ENCODE measurements at regions not wholly inside any gene's neighbourhood (a gene's known extent, or its start where the extent isn't known, plus 50 kb on each side); places are given as distances from the start of the nearest gene placed in this dataset.

- H3F3A ChIP-seq (ENCODE audit: insufficient read depth, low read length), result no peaks in the 10 kb centered on the region
- no peaks in the 10 kb centered on the region for H3K4me1 ChIP-seq (ENCODE audit: insufficient read depth, low read length, severe bottlenecking)
- no peak overlapping the region for H3K4me3 ChIP-seq (ENCODE audit: low read depth, low read length, poor library complexity, severe bottlenecking)
- H2AFZ ChIP-seq (ENCODE audit: low read length), result no peak overlapping the region
- no peaks in the 10 kb centered on the region for H3K9me2 ChIP-seq (ENCODE audit: low read depth, low read length)
- no peak for TF ChIP-seq EZH2 (IDR thresholded peaks at IDR 0.05; ENCODE audit: borderline replicate concordance, low read length)
- TF ChIP-seq CTCF (IDR thresholded peaks at IDR 0.05; ENCODE audit: low read length), result no peak
- H3K9ac ChIP-seq (ENCODE audit: low read length), result no peak overlapping the region
- no peaks in the 10 kb centered on the region for H4K20me1 ChIP-seq (ENCODE audit: insufficient read depth, low read length)
- no peaks in the 10 kb centered on the region for H3K27me3 ChIP-seq (ENCODE audit: insufficient read depth, low read length)
- H3K79me2 ChIP-seq (ENCODE audit: insufficient read depth, low read length), result no peaks in the 10 kb centered on the region
- H3K27ac ChIP-seq (ENCODE audit: low read depth, low read length, poor library complexity, severe bottlenecking), result no peak overlapping the region
- H3K9me3 ChIP-seq (ENCODE audit: low read length), result no peaks in the 10 kb centered on the region
- no peak overlapping the region for H3K4me2 ChIP-seq (ENCODE audit: low read length)
- H3K36me3 ChIP-seq (ENCODE audit: insufficient read depth, low read length), result no peaks in the 10 kb centered on the region
Measured at GRCh38 chr10:78338717-78339116, 305.1 kb downstream of the RPS24 start.

DNA sequence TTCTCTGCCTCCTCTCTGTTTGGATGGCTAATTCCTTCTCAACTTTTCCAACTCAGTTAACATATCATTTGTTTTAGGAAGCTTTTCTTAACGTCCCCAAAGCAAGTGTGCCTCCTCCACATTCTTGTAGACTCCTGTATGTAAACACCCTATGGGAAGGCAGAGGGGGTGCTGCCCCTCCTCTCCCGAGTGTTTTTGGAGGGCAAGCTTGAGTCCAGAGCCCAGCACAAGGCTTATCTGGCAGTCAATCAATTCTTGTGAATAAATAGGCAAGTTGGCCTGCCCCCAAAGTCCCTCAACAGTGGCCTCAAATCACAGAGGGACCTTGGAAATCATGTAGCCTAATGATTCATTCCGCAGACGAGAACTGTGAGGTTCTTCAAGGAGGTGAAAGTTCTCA is 305.6 kb downstream of the RPS24 start:
- no peaks in the 10 kb centered on the region for H3K9me3 ChIP-seq (ENCODE audit: low read length)
- no peaks in the 10 kb centered on the region for H3K4me1 ChIP-seq (ENCODE audit: insufficient read depth, low read length, severe bottlenecking)
- H3K9ac ChIP-seq (ENCODE audit: low read length), result no peak overlapping the region
- no peak overlapping the region for H2AFZ ChIP-seq (ENCODE audit: low read length)
- H3K27ac ChIP-seq (ENCODE audit: low read depth, low read length, poor library complexity, severe bottlenecking), result no peak overlapping the region
- H3K36me3 ChIP-seq (ENCODE audit: insufficient read depth, low read length), result no peaks in the 10 kb centered on the region
- H3K9me2 ChIP-seq (ENCODE audit: low read depth, low read length), result no peaks in the 10 kb centered on the region
- TF ChIP-seq CTCF (IDR thresholded peaks at IDR 0.05; ENCODE audit: low read length) (no peak), EZH2 (IDR thresholded peaks at IDR 0.05; ENCODE audit: borderline replicate concordance, low read length) (no peak)
- H3K27me3 ChIP-seq (ENCODE audit: insufficient read depth, low read length), result no peaks in the 10 kb centered on the region
- H4K20me1 ChIP-seq (ENCODE audit: insufficient read depth, low read length), result no peaks in the 10 kb centered on the region
- no peak overlapping the region for H3K4me2 ChIP-seq (ENCODE audit: low read length)
- H3K4me3 ChIP-seq (ENCODE audit: low read depth, low read length, poor library complexity, severe bottlenecking), result no peak overlapping the region
- no peaks in the 10 kb centered on the region for H3F3A ChIP-seq (ENCODE audit: insufficient read depth, low read length)
- H3K79me2 ChIP-seq (ENCODE audit: insufficient read depth, low read length), result no peaks in the 10 kb centered on the region

DNA sequence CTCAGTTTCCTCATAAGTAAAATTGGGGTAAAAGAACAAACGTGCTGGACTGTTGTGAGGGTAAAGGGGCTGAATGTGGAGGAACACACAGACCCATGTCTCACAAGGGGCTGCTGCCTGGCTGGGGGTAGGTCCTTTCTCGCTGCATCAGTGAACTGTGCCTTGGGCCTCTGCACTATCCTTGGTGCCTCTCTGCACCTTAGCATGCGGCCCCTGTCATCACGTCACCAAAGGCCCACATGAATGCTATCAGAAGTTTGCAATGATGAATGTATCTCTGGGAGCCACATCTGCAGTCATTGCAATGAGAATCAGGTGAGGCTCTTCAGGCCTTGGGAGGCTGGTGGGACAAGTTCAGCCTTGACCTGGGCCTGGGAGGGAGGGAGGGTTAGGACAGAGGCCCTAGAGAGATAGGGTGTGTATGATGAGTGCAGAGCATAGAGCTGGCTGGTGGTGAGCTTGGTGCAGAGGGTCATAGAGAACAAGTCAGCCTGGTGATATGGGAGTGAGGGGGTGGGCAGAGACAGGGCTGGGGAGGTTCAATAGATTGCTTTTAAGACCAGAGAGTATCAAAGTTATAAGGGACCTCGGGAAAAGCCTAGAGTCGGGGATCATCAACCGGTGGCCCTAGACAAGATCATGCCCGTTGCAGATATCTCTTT is 308.4 kb downstream of the RPS24 start:
- Histone ChIP-seq H3K9ac (ENCODE audit: low read length) (no peak overlapping the region), H3K4me1 (ENCODE audit: insufficient read depth, low read length, severe bottlenecking) (no peaks in the 10 kb centered on the region), H3K4me3 (ENCODE audit: low read depth, low read length, poor library complexity, severe bottlenecking) (no peak overlapping the region), H4K20me1 (ENCODE audit: insufficient read depth, low read length) (no peaks in the 10 kb centered on the region), H3K27ac (ENCODE audit: low read depth, low read length, poor library complexity, severe bottlenecking) (no peak overlapping the region), H2AFZ (ENCODE audit: low read length) (no peak overlapping the region), H3F3A (ENCODE audit: insufficient read depth, low read length) (no peaks in the 10 kb centered on the region), H3K36me3 (ENCODE audit: insufficient read depth, low read length) (no peaks in the 10 kb centered on the region), H3K79me2 (ENCODE audit: insufficient read depth, low read length) (no peaks in the 10 kb centered on the region), H3K9me2 (ENCODE audit: low read depth, low read length) (no peaks in the 10 kb centered on the region), H3K9me3 (ENCODE audit: low read length) (no peaks in the 10 kb centered on the region), H3K27me3 (ENCODE audit: insufficient read depth, low read length) (no peaks in the 10 kb centered on the region), H3K4me2 (ENCODE audit: low read length) (no peak overlapping the region)
- TF ChIP-seq EZH2 (IDR thresholded peaks at IDR 0.05; ENCODE audit: borderline replicate concordance, low read length) (no peak), CTCF (IDR thresholded peaks at IDR 0.05; ENCODE audit: low read length) (no peak)
